Prostate gland (tissue), 2 donors: ENCODE measurements at regions not wholly inside any gene's neighbourhood (a gene's known extent, or its start where the extent isn't known, plus 50 kb on each side); places are given as distances from the start of the nearest gene placed in this dataset.
"Not testable (repeated sequence)": the region's sequence is repeated elsewhere in the genome, so short reads cannot be mapped to it uniquely, and the experiment has no call there.

ENCODE experiments used
- DNase-seq: peaks from one replicate; pipeline ENCODE4 v3.0.0-alpha.2; 2019; ENCODE audit warnings: low spot score
- H3K27ac ChIP-seq, 2 donors: fragments of 200-600 bp; sonication (generic); 2 replicates each; pipeline ENCODE4 v1.5.1; 2017 to 2019
- H3K27me3 ChIP-seq: fragments of 200-600 bp; sonication (generic); replicated peaks from 2 replicates; pipeline ENCODE4 v1.5.1; 2019; ENCODE audit not compliant: insufficient read depth
- H3K36me3 ChIP-seq, 2 donors: fragments of 200-600 bp; sonication (generic); 1 replicate in 1 of 2; 2 replicates in 1 of 2; pipeline versions ENCODE4 v1.5.1 to v1.8.1; 2017 to 2019
- H3K4me1 ChIP-seq: fragments of 200-600 bp; sonication (generic); replicated peaks from 2 replicates; pipeline ENCODE4 v1.5.1; 2019
- H3K4me3 ChIP-seq, 2 donors: fragments of 200-600 bp; sonication (generic); 2 replicates each; pipeline ENCODE4 v1.5.1; 2017 to 2019
- H3K9me3 ChIP-seq: fragments of 200-600 bp; sonication (generic); 2 replicates; pipeline ENCODE4 v1.5.1; 2017
- CTCF ChIP-seq, 4 experiments: fragments of 200-600 bp in 2 of 4; fragments of 450-650 bp in 2 of 4; sonication (generic) in 2 of 4; IDR thresholded peaks; 1 replicate in 3 of 4; 2 replicates in 1 of 4; pipeline ENCODE4 v1.5.1; 2016 to 2019; ENCODE audit warnings: antibody characterized with exemption in 4 of 4, mild to moderate bottlenecking in 2 of 4, moderate library complexity in 2 of 4
- POLR2A ChIP-seq: fragments of 450-650 bp; IDR thresholded peaks from one replicate; pipeline ENCODE4 v1.6.1; 2016; ENCODE audit warnings: antibody characterized with exemption, mild to moderate bottlenecking
- POLR2AphosphoS5 ChIP-seq: sonication (generic); formaldehyde crosslinking; IDR thresholded peaks from one replicate; pipeline ENCODE4 v1.6.1; 2017; ENCODE audit warnings: antibody characterized with exemption
- WGBS: methylation state at CpG from one replicate; pipeline ENCODE4 v1.1.5; 2018; 5-methylcytosine and 5-hydroxymethylcytosine counted together
- intact Hi-C: fragments of 100-400 bp; cut with DNase I; formaldehyde crosslinking; loops from one replicate; pipeline ENCODE4 v1.14.2; 2022

GRCh38 chr10:4405828-4406227, 420.2 kb upstream of the AKR1E2 start:
- no peak overlapping the region for H3K4me3 ChIP-seq
- H3K9me3 ChIP-seq, result no peaks in the 10 kb centered on the region
- no peak for DNase-seq
- no peak overlapping the region for H3K27ac ChIP-seq
- WGBS, result 90% methylated on average over 3 of the region's 3 CpGs
- intact Hi-C loops, result no loop called here
- H3K36me3 ChIP-seq, result no peaks in the 10 kb centered on the region
- TF ChIP-seq POLR2A (no peak), POLR2AphosphoS5 (no peak), CTCF (IDR thresholded peaks at IDR 0.05) (no peak)
- H3K4me1 ChIP-seq, result no peaks in the 10 kb centered on the region
- H3K27me3 ChIP-seq, result no peaks in the 10 kb centered on the region

GRCh38 chr10:4403638-4404252, 422.3 kb upstream of the AKR1E2 start:
- H3K36me3 ChIP-seq, result no peaks in the 10 kb centered on the region
- no peaks in the 10 kb centered on the region for H3K9me3 ChIP-seq
- no peaks in the 10 kb centered on the region for H3K4me1 ChIP-seq
- WGBS, result 95% methylated on average over 24 of the region's 24 CpGs
- H3K4me3 ChIP-seq, result no peak overlapping the region
- TF ChIP-seq POLR2A (no peak), CTCF (IDR thresholded peaks at IDR 0.05) (no peak)
- no peak for DNase-seq
- no peak overlapping the region for H3K27ac ChIP-seq
- H3K27me3 ChIP-seq, result no peaks in the 10 kb centered on the region
- intact Hi-C loops, result no loop called here

GRCh38 chr10:4401080-4401479, 424.9 kb upstream of the AKR1E2 start:
- H3K4me1 ChIP-seq, DNase-seq, H3K4me3 ChIP-seq, H3K27me3 ChIP-seq, intact Hi-C loops, H3K27ac ChIP-seq, H3K9me3 ChIP-seq, H3K36me3 ChIP-seq: not testable (repeated sequence)
- WGBS, result 95% methylated on average over 4 of the region's 4 CpGs

GRCh38 chr10:4399556-4399955, 426.5 kb upstream of the AKR1E2 start:
- H3K4me3 ChIP-seq, result no peak overlapping the region
- no peak overlapping the region for H3K27ac ChIP-seq
- H3K36me3 ChIP-seq, result no peaks in the 10 kb centered on the region
- TF ChIP-seq POLR2A (no peak), POLR2AphosphoS5 (no peak), CTCF (IDR thresholded peaks at IDR 0.05) (no peak)
- no peaks in the 10 kb centered on the region for H3K4me1 ChIP-seq
- DNase-seq, result no peak
- 83% methylated on average over 3 of the region's 3 CpGs for WGBS
- no peaks in the 10 kb centered on the region for H3K9me3 ChIP-seq
- intact Hi-C loops, result no loop called here
- no peaks in the 10 kb centered on the region for H3K27me3 ChIP-seq

- Histone ChIP-seq H3K4me3 (no peak overlapping the region), H3K4me1 (no peaks in the 10 kb centered on the region), H3K9me3 (no peaks in the 10 kb centered on the region), H3K27me3 (no peaks in the 10 kb centered on the region), H3K36me3 (no peaks in the 10 kb centered on the region), H3K27ac (no peak overlapping the region)
- TF ChIP-seq POLR2AphosphoS5 (no peak), POLR2A (no peak), CTCF (IDR thresholded peaks at IDR 0.05) (no peak)
- no peak for DNase-seq
- intact Hi-C loops, result no loop called here
- WGBS, result 94% methylated on average over 3 of the region's 3 CpGs
Measured at GRCh38 chr10:4398602-4399001, 427.4 kb upstream of the AKR1E2 start.
